C4-2B (cell line): ENCODE measurements at regions not wholly inside any gene's neighbourhood (a gene's known extent, or its start where the extent isn't known, plus 50 kb on each side); places are given as distances from the start of the nearest gene placed in this dataset.

Source experiments
- CTCF ChIP-seq: fragments of 450-650 bp; conservative IDR thresholded peaks from 2 replicates; pipeline ENCODE4 v1.5.1; 2017; ENCODE audit warnings: mild to moderate bottlenecking
- ZFX ChIP-seq: fragments of 450-650 bp; IDR thresholded peaks from 2 replicates; pipeline ENCODE4 v1.6.1; 2017

GRCh38 chr7:106593028-106593417 is 67.9 kb downstream of the CCDC71L start:
- TF ChIP-seq CTCF (no peak), ZFX (no peak)
